Gastrocnemius medialis (tissue), 4 donors: ENCODE measurements at regions not wholly inside any gene's neighbourhood (a gene's known extent, or its start where the extent isn't known, plus 50 kb on each side); places are given as distances from the start of the nearest gene placed in this dataset.

Experiments
- CTCF ChIP-seq, 5 experiments: fragments of 450-650 bp in 3 of 5; fragments of 200-600 bp in 2 of 5; sonication (generic) in 2 of 5; IDR thresholded peaks in 4 of 5; conservative IDR thresholded peaks in 1 of 5; 1 replicate in 4 of 5; 2 replicates in 1 of 5; pipeline ENCODE4 v1.5.1; 2016 to 2019; ENCODE audit warnings: antibody characterized with exemption in 5 of 5, mild to moderate bottlenecking in 3 of 5, moderate library complexity in 3 of 5
- POLR2A ChIP-seq, 2 donors: fragments of 450-650 bp; IDR thresholded peaks; one replicate each; pipeline ENCODE4 v1.6.1; 2017; ENCODE audit warnings: antibody characterized with exemption in 2 of 2, mild to moderate bottlenecking in 2 of 2, moderate library complexity in 2 of 2

- TF ChIP-seq CTCF (IDR thresholded peaks at IDR 0.05 in 4 of 5, conservative IDR thresholded peaks at IDR 0.05 in 1 of 5) (no peak), POLR2A (IDR thresholded peaks at IDR 0.05) (no peak)
These were observed 1782.4 kb upstream of the PCDH10 start for GRCh38 chr4:131366714-131367113.
